Mammary epithelial cell (primary cell): ENCODE measurements at regions not wholly inside any gene's neighbourhood (a gene's known extent, or its start where the extent isn't known, plus 50 kb on each side); places are given as distances from the start of the nearest gene placed in this dataset.

Experiments used
- EZH2 ChIP-seq: IDR thresholded peaks from 2 replicates; pipeline ENCODE4 v1.6.1; 2012; ENCODE audit warnings: low read length, inconsistent platforms, borderline replicate concordance
- TF ChIP-seq, protein P1 (sequence below), 2 donors: IDR thresholded peaks in 1 of 2; conservative IDR thresholded peaks in 1 of 2; 2 replicates each; pipeline ENCODE4 v1.5.1; 2011 to 2012; ENCODE audit warnings: inconsistent platforms in 2 of 2, low read length in 2 of 2, mild to moderate bottlenecking in 2 of 2, control low read depth in 1 of 2, low read depth in 1 of 2; ENCODE audit not compliant: insufficient read depth in 1 of 2; ENCODE audit errors: extremely low read depth in 1 of 2

DNA sequence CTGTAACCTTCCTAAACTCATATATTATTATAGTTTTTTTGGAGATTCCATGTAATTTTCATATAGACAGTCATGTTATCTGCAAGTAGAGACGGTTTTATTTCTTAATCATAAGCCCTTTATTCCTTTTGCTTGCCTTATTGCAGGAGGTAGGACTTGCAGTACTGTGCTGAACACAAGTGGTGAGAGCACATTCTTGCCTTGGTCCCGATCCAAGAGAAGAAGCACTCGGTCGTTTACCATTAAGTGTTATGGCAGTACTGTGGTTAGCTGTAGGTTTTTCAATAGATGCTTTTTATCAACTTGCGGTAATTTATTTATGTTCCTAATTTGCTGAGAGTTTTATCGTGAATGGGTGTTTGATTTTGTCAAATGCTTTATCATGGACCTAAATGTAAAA, 305.7 kb downstream of the DYSF start:
- no peak for TF ChIP-seq EZH2
- TF ChIP-seq, protein P1, sequence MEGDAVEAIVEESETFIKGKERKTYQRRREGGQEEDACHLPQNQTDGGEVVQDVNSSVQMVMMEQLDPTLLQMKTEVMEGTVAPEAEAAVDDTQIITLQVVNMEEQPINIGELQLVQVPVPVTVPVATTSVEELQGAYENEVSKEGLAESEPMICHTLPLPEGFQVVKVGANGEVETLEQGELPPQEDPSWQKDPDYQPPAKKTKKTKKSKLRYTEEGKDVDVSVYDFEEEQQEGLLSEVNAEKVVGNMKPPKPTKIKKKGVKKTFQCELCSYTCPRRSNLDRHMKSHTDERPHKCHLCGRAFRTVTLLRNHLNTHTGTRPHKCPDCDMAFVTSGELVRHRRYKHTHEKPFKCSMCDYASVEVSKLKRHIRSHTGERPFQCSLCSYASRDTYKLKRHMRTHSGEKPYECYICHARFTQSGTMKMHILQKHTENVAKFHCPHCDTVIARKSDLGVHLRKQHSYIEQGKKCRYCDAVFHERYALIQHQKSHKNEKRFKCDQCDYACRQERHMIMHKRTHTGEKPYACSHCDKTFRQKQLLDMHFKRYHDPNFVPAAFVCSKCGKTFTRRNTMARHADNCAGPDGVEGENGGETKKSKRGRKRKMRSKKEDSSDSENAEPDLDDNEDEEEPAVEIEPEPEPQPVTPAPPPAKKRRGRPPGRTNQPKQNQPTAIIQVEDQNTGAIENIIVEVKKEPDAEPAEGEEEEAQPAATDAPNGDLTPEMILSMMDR (conservative IDR thresholded peaks at IDR 0.05 in 1 of 2, IDR thresholded peaks at IDR 0.05 in 1 of 2; ENCODE audit: extremely low read depth in 1 of 2, insufficient read depth in 1 of 2, low read depth in 1 of 2, low read length in 2 of 2) = no peak
